HT-29 (cell line): ENCODE measurements at regions not wholly inside any gene's neighbourhood (a gene's known extent, or its start where the extent isn't known, plus 50 kb on each side); places are given as distances from the start of the nearest gene placed in this dataset.

Experiments
- DNase-seq: peaks from one replicate; pipeline ENCODE4 v3.0.0-alpha.2; 2015; ENCODE audit warnings: low spot score

GRCh38 chrX:131778269-131779218 lies 234.7 kb downstream of the OR13H1 start:
- peak; percentile 94 for DNase-seq

DNA sequence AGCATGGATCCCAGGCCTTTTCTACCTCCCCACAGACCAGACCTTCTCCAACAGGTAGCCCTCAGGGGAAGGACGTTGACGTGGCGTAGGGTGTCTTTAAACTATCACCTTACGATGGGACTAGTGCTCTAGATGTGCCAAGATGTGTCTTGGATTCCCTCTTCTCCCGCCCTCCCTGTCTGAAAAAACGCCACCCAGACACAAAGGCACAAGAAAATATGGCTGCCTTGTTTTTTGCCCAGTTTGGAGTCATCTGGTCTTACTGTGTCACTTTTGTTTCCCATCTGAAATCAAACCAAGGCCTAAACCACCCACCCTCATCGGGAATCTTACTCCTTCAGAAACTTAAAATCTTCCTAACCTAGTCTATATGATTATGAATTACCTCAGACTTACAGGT lies 235.4 kb downstream of the OR13H1 start:
- DNase-seq, result peak; percentile 11

DNA sequence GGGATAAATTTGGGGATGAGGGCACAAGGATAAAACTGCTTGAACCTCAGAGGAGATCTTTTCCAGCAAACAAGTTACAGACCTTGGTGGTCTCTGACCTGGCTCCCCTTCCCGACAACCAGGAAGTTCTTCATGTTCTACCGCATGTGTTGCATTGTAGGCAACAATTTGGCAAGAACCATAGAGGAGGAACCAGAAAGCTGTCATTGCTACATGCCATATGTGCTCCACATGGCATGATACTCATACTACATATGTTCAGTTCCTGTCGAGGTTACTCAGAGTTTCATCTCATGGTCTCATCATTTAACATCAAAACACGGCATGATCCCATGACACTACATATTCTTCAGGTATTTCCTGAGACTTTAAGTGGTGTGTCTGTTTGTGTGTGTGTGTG lies 235.9 kb downstream of the OR13H1 start:
- DNase-seq, result no peak

GRCh38 chrX:131782646-131783045 lies 238.8 kb downstream of the OR13H1 start:
- DNase-seq, result no peak

GRCh38 chrX:131783555-131784308 lies 239.4 kb upstream of the STK26 start:
- DNase-seq, result peak; percentile 97

DNA sequence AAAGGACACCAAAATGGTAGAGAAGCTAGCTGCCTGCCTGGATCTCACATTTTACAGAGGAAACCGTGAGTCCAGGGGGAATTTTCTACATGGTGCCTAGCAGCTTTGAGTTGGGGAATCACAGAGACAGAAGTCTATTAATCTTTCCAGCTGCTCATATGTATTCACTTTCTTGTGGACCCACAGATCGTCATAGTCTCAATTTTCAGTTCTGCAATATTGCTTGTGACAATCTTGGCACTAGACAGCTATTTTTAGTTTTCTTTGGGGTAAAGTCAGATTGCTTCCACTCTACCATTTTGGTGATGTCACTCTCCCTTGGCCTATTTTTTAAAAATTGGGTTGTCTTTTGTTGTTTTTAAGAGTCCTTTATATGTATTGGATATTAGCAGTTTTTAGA lies 233.4 kb upstream of the STK26 start:
- DNase-seq, result no peak

GRCh38 chrX:131791608-131792355 lies 231.3 kb upstream of the STK26 start:
- DNase-seq, result no peak

DNA sequence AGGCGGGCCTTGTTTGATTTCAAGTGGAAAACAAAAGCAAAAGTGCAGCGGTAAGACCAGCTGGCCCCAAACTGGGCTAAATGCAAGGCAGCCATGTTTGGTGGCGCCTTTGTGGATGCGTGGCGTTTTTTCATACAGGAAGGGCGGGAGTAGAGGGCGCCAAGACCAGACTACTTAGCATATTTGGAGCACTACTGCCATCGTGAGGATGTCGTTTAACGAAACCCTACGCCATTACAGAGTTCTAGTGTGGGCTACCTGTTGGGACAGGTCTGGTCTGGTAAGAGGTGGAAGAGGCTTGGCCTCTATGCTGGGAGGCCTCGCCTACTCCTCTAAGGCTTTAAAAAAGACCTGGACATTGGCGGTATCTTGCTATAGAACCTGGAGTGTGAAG lies 230.7 kb upstream of the STK26 start:
- peak; percentile 97 for DNase-seq

DNA sequence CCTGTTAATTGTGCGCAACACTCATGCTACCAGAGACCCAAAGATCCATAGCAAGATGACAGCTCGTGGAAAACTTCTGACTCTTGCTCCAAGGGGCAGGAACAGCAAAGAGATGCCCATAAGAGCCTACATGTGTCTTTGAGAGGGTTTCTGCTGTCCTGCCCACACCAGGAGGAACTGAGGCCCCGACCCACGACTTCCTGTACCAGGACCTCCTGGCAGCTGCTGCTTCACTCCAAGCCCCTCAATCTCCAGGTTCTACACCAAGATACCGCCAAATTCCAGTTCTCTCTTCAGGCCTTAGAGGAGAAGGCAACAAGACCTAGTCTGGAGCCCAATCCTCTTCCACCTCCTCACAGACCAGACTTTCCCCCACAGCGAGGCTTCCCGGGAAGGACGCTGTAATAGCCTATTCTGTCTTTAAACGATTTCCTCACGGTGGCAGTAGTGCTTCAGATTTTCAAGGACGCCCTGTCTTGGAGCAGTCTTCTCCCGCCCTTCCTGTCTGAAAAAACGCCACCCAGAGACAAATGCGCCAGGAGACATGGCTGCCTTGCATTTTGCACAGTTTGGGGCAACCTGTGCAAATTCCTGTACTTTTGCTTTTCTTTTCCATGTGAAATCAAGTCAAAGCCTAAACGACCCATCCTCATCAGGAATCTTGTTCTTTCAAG lies 230.2 kb upstream of the STK26 start:
- peak; percentile 96 for DNase-seq

GRCh38 chrX:131795442-131796229 lies 227.5 kb upstream of the STK26 start:
- no peak for DNase-seq

- no peak for DNase-seq
These were observed 222.0 kb upstream of the STK26 start for GRCh38 chrX:131801066-131801465.

DNA sequence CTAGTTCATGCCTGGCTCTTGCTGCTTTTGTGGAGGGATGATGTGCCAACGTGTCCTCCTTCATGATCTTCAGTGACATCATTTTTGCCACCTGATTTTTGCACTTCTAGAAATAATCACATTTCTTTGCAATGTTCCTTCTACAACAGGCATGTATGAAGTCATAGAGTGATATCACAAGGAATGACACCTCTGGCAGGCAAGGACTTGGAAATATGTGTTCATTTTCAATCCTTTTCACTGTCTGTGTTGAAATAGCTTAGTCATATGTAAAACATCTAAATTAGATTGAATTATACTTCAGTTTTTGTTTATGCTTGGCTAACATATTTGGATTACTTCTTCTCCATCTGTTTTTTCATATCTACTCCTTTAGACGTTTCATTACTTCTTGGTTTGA lies 221.2 kb upstream of the STK26 start:
- no peak for DNase-seq

DNA sequence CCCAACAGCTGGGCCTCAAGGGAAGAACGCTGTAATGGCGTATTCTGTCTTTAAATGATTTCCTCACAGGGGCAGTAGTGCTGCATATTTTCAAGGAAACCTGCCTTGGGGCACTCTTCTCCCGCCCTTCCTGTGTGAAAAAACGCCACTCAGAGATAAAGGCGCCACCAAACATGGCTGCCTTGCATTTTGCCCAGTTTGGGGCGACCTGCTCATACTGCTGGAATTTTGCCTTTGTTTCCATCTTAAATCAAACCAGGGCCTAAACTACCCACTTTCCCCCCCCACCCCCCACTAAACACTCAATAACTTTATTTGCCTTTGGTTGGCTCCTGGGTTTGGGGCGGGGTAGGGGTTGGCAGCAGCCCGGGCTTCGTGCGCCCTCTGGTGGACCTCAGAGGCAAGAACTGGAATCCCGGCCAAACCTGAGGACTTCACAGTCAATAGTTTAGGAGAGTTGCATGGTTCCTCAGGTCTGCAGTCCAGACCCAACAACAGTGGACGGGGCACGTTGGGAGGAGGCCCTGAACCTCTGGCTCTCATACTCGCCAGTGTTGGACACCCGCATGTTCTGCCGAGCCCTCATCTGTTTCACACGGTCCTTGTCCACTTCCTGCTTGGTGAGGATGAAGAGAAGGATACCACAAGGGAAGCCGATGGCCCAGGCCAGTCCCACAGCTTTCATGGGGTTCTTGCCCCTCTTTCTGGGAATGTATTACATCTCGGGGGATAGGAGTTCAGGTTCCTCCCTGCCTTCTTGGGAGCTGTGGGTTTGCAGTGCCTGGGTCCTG lies 220.1 kb upstream of the STK26 start:
- peak; percentile 72 for DNase-seq

GRCh38 chrX:131812847-131813825 lies 210.0 kb upstream of the STK26 start:
- DNase-seq, result peak; percentile 88

DNA sequence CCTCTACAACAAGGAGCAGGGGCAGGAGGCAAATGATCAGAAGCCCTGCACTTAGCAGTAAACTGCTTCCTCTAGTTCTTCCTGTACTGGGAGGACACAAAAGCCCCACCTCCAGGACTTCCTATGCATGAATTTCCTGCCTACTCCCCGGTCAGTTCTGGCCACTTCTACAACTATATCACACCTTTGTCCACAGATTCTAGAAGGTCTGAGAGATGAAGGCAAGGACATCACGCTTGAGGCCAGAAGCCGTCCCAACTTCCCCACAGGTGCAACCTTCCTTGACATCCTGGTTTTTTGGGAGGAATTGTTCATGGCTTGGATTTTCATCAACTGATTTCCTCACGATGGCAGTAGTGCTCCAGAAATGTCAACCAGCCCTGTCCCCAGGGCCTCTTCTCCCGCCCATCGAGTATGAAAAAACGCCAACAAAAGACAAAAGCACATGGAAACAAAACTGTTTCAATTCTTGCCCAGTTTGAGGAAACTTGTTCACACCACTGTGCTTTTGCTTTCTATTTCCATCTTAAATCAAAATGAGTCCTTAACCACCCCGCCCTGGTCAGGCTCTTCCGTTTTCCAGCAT lies 206.5 kb upstream of the STK26 start:
- DNase-seq, result peak; percentile 91

DNA sequence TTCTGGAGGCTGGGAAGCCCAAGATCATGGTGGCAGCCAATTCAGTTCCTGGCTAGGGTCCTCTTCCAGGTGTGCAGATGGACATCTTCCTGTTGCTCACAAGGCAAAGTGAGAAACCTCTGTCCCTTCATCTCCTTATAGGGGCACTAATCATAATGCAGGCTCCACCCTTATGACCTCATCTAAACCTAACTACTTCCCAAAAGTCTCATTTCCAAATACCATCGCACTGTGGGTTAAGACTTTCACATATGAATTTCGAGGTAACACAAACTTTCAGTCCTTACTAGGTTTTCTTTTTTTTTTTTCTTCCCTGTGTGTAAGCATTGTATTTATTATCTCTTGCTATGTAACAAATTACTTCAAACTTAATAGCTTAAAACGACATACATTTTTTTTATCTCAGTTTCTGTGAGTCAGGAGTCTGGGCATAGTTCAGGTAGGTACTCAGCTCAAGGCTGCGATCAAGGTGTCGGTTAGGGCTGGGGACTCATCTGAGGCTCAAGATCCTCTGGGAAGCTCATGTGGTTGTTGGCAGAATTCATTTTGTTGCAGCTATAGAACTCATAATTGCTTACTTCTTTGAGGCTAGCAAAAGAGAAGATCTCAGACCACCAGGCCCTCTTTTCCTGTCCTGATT lies 204.7 kb upstream of the STK26 start:
- no peak for DNase-seq

GRCh38 chrX:131821945-131822622 lies 201.0 kb upstream of the STK26 start:
- peak; percentile 69 for DNase-seq
